HepG2 (cell line): ENCODE measurements at regions not wholly inside any gene's neighbourhood (a gene's known extent, or its start where the extent isn't known, plus 50 kb on each side); places are given as distances from the start of the nearest gene placed in this dataset.
"Not testable (repeated sequence)": the region's sequence is repeated elsewhere in the genome, so short reads cannot be mapped to it uniquely, and the experiment has no call there.

Experiments
- ATAC-seq: fragments of 200-7000 bp; cut with Tn5 transposase; 3 replicates; pipeline ENCODE4 v1.9.1; 2020; ENCODE audit warnings: mild to moderate bottlenecking, moderate library complexity
- BruUV-seq: library from RNA; stranded (reverse); fragments of 400-500 nt; replicated peaks from 2 replicates; lab custom pipeline; 2021; lab: Mats Ljungman, UMichigan
- CTCF ChIA-PET: fragments of 300-600 bp; formaldehyde crosslinking; extraction: SDS; loops from one replicate; lab custom pipeline; 2021; ENCODE audit warnings: low total read pairs, inconsistent platforms, low intra/inter-chr PET ratio; lab: Yijun Ruan, JAX
- POLR2A ChIA-PET: fragments of 350-600 bp; sonication (Branson Sonifier 250); formaldehyde crosslinking; loops from one replicate; lab custom pipeline; 2020; ENCODE audit warnings: antibody characterized with exemption, inconsistent platforms; lab: Yijun Ruan, JAX
- DNase-seq: peaks from one replicate; pipeline ENCODE4 v3.0.0-alpha.2; 2015; ENCODE audit warnings: low spot score
- FAIRE-seq: peaks from 3 replicates; lab custom pipeline; 2011; peaks lifted over from hg19 to GRCh38; lab: Jason Lieb, UNC
- H2AFZ ChIP-seq: one replicate; pipeline ENCODE4 v1.6.1; 2011; ENCODE audit warnings: low read length, inconsistent platforms
- H3K27ac ChIP-seq: fragments of 300-600 bp; 3 replicates; pipeline ENCODE4 v1.8.0; 2011; ENCODE audit warnings: mixed run types, mild to moderate bottlenecking, mixed read lengths, low read length, inconsistent platforms; ENCODE audit not compliant: insufficient read depth; ENCODE audit errors: extremely low read length
- H3K27me3 ChIP-seq, 2 experiments: fragments of 200-600 bp in 1 of 2; 2 replicates in 1 of 2; 3 replicates in 1 of 2; pipeline versions ENCODE4 v1.6.0 to v1.8.0; 2011; ENCODE audit warnings: low read length in 2 of 2, mild to moderate bottlenecking in 2 of 2, moderate library complexity in 2 of 2, inconsistent platforms in 1 of 2; ENCODE audit not compliant: insufficient read depth in 2 of 2, control insufficient read depth in 1 of 2
- H3K36me3 ChIP-seq, 2 experiments: fragments of 200-600 bp in 1 of 2; replicated peaks in 1 of 2; 2 replicates in 1 of 2; 3 replicates in 1 of 2; pipeline versions ENCODE4 v1.5.1 to v1.8.0; 2011; ENCODE audit warnings: low read length in 2 of 2, inconsistent platforms in 1 of 2; ENCODE audit not compliant: insufficient read depth in 2 of 2, control insufficient read depth in 1 of 2
- H3K4me1 ChIP-seq: 2 replicates; pipeline ENCODE4 v1.5.1; 2012; ENCODE audit warnings: low read length, inconsistent platforms; ENCODE audit not compliant: insufficient read depth
- H3K4me2 ChIP-seq: 2 replicates; pipeline ENCODE4 v1.6.0; 2011; ENCODE audit warnings: low read depth, low read length, inconsistent platforms
- H3K4me3 ChIP-seq, 3 experiments: fragments of 200-600 bp in 1 of 3; sonication (generic), shearing (Covaris generic) in 1 of 3; replicated peaks in 1 of 3; 2 replicates each; pipeline ENCODE4 v1.5.1; 2011 to 2016; ENCODE audit warnings: low read length in 3 of 3, inconsistent platforms in 2 of 3, low read depth in 2 of 3, mild to moderate bottlenecking in 2 of 3, control low read depth in 1 of 3, mixed read lengths in 1 of 3; ENCODE audit not compliant: insufficient read depth in 1 of 3
- H3K79me2 ChIP-seq: one replicate; pipeline ENCODE4 v1.6.1; 2011; ENCODE audit warnings: low read length, inconsistent platforms; ENCODE audit not compliant: insufficient read depth
- H3K9ac ChIP-seq: 2 replicates; pipeline ENCODE4 v1.6.0; 2011; ENCODE audit warnings: mild to moderate bottlenecking, low read depth, low read length, inconsistent platforms; ENCODE audit not compliant: insufficient read depth
- H3K9me3 ChIP-seq: 2 replicates; pipeline ENCODE4 v1.5.1; 2012; ENCODE audit warnings: mild to moderate bottlenecking, low read length
- H4K20me1 ChIP-seq: 2 replicates; pipeline ENCODE4 v1.6.0; 2011; ENCODE audit warnings: inconsistent platforms, mild to moderate bottlenecking, low read length, moderate library complexity; ENCODE audit not compliant: insufficient read depth
- ELF1 ChIP-seq: sonication (generic); formaldehyde crosslinking; IDR thresholded peaks from 2 replicates; pipeline ENCODE4 v1.4.0; 2020; ENCODE audit warnings: missing genetic modification reagents
- ELF3 ChIP-seq: IDR thresholded peaks from 2 replicates; pipeline ENCODE4 v1.6.1; 2016; ENCODE audit warnings: missing genetic modification reagents, missing compliant biosample characterization
- ERF ChIP-seq: IDR thresholded peaks from 2 replicates; pipeline ENCODE4 v1.6.1; 2018; ENCODE audit warnings: missing biosample characterization, missing genetic modification reagents
- FOXA3 ChIP-seq: IDR thresholded peaks from 2 replicates; pipeline ENCODE4 v1.6.1; 2016; ENCODE audit warnings: missing genetic modification reagents, missing compliant biosample characterization
- HDAC1 ChIP-seq: sonication (generic); formaldehyde crosslinking; IDR thresholded peaks from 2 replicates; pipeline ENCODE4 v1.5.1; 2020; ENCODE audit warnings: mild to moderate bottlenecking, missing genetic modification reagents
- HNF4G ChIP-seq, 2 experiments: sonication (generic) in 1 of 2; formaldehyde crosslinking in 1 of 2; IDR thresholded peaks; 2 replicates each; pipeline versions ENCODE4 v1.4.0 to v1.6.1; 2011 to 2020; ENCODE audit warnings: borderline replicate concordance in 2 of 2, low read depth in 2 of 2, mild to moderate bottlenecking in 2 of 2, low read length in 1 of 2, missing genetic modification reagents in 1 of 2, moderate library complexity in 1 of 2
- HOXA3 ChIP-seq: sonication (generic); formaldehyde crosslinking; IDR thresholded peaks from 2 replicates; pipeline ENCODE4 v1.5.0; 2020; ENCODE audit warnings: missing genetic modification reagents
- NFKBIZ ChIP-seq: IDR thresholded peaks from 2 replicates; pipeline ENCODE4 v1.6.1; 2018; ENCODE audit warnings: missing genetic modification reagents, missing compliant biosample characterization
- NRL ChIP-seq: sonication (generic); formaldehyde crosslinking; IDR thresholded peaks from 2 replicates; pipeline ENCODE4 v1.5.0; 2020; ENCODE audit warnings: missing genetic modification reagents, mild to moderate bottlenecking, moderate library complexity, borderline replicate concordance
- PAXIP1 ChIP-seq: sonication (generic); formaldehyde crosslinking; conservative IDR thresholded peaks from 2 replicates; pipeline ENCODE4 v1.4.0; 2020; ENCODE audit warnings: mild to moderate bottlenecking, missing genetic modification reagents, moderate library complexity
- RELA ChIP-seq: sonication (generic); formaldehyde crosslinking; IDR thresholded peaks from 2 replicates; pipeline ENCODE4 v1.4.0; 2020; ENCODE audit warnings: missing genetic modification reagents
- SAP130 ChIP-seq: IDR thresholded peaks from 2 replicates; pipeline ENCODE4 v1.6.1; 2016; ENCODE audit warnings: low read depth
- SRY ChIP-seq: sonication (generic); formaldehyde crosslinking; IDR thresholded peaks from 2 replicates; pipeline ENCODE4 v1.8.0; 2022; ENCODE audit warnings: mild to moderate bottlenecking, missing genetic modification reagents
- TEAD3 ChIP-seq: optimal IDR thresholded peaks from 2 replicates; pipeline ENCODE3; 2016; ENCODE audit warnings: borderline replicate concordance
- YY1 ChIP-seq: IDR thresholded peaks from 2 replicates; pipeline ENCODE4 v1.6.1; 2011; ENCODE audit warnings: low read length, low read depth, moderate library complexity, mild to moderate bottlenecking; ENCODE audit not compliant: insufficient read depth, insufficient replicate concordance
- ZFY ChIP-seq: sonication (generic); formaldehyde crosslinking; IDR thresholded peaks from 2 replicates; pipeline ENCODE4 v1.4.0; 2020; ENCODE audit warnings: missing genetic modification reagents
- ZNF281 ChIP-seq: sonication (generic); formaldehyde crosslinking; IDR thresholded peaks from 2 replicates; pipeline ENCODE4 v1.4.0; 2020; ENCODE audit warnings: missing genetic modification reagents, borderline replicate concordance
- ZNF781 ChIP-seq: sonication (generic); formaldehyde crosslinking; IDR thresholded peaks from 2 replicates; pipeline ENCODE4 v1.5.1; 2020; ENCODE audit warnings: borderline replicate concordance, mild to moderate bottlenecking, missing genetic modification reagents; ENCODE audit errors: not compliant biosample characterization
- WGBS: methylation state at CpG from one replicate; pipeline ENCODE4 v1.1.6; 2017; ENCODE audit warnings: low lambda C conversion rate; 5-methylcytosine and 5-hydroxymethylcytosine counted together
- in situ Hi-C: cut with HindIII; loops from 2 replicates; pipeline ENCODE4 v1.10.0; 2017; ENCODE audit warnings: low pct_unique_long_range_greater_than_20kb; ENCODE audit not compliant: extremely low pct_ligation_motif_present
- intact Hi-C: fragments of 100-400 bp; cut with micrococcal nuclease; formaldehyde crosslinking; loops from one replicate; pipeline ENCODE4 v1.10.0; 2022; ENCODE audit not compliant: unreplicated experiment

- H3K9me3 ChIP-seq; CTCF ChIA-PET; in situ Hi-C loops; H3K36me3 ChIP-seq; ATAC-seq; H3K27me3 ChIP-seq; H3K9ac ChIP-seq; H4K20me1 ChIP-seq; intact Hi-C loops; H2AFZ ChIP-seq; FAIRE-seq; H3K79me2 ChIP-seq; H3K27ac ChIP-seq; POLR2A ChIA-PET; BruUV-seq; TF ChIP-seq HNF4G (IDR thresholded peaks at IDR 0.05; ENCODE audit: borderline replicate concordance, low read depth, low read length): not testable (repeated sequence)
- peak overlapping the region in 1 of 3 experiments; percentile 42; a peak in 1 of 6 replicates for H3K4me3 ChIP-seq
- WGBS: 26% methylated on average over 9 of the region's 11 CpGs
- H3K4me1 ChIP-seq: peaks cover 16% of the 10 kb centered on the region
- H3K4me2 ChIP-seq: peak overlapping the region; percentile 48
- peak; percentile 41 for DNase-seq
- peak; percentile 97 for TF ChIP-seq ZNF281 (CRISPR knock-in tag)
- peak; percentile 33; the same call in 1 of the 2 replicates for TF ChIP-seq ZFY
- peak; percentile 25 for TF ChIP-seq TEAD3 (CRISPR knock-in tag)
- peak; percentile 96 for TF ChIP-seq RELA
- peak; percentile 33; the same call in 1 of the 2 replicates for TF ChIP-seq PAXIP1 (CRISPR knock-in tag)
- peak; percentile 44; the same call in 1 of the 2 replicates for TF ChIP-seq SRY (CRISPR knock-in tag)
- 0 out of 2 replicates have a peak, but pooled peaks have one; percentile 24 for TF ChIP-seq HNF4G (CRISPR knock-in tag; IDR thresholded peaks at IDR 0.05; ENCODE audit: borderline replicate concordance, low read depth)
- TF ChIP-seq YY1: peak; percentile 41
- TF ChIP-seq ERF (CRISPR knock-in tag): 0 out of 2 replicates have a peak, but pooled peaks have one; percentile 29
- TF ChIP-seq HOXA3: peak; percentile 51; the same call in 1 of the 2 replicates
- TF ChIP-seq NRL (CRISPR knock-in tag): 0 out of 2 replicates have a peak, but pooled peaks have one; percentile 68
- 0 out of 2 replicates have a peak, but pooled peaks have one; percentile 11 for TF ChIP-seq HDAC1 (CRISPR knock-in tag)
- TF ChIP-seq NFKBIZ (CRISPR knock-in tag): peak; percentile 96
- peak; percentile 17; the same call in 1 of the 2 replicates for TF ChIP-seq ELF1 (CRISPR knock-in tag)
- TF ChIP-seq SAP130 (CRISPR knock-in tag): peak; percentile 44; the same call in 1 of the 2 replicates
- peak; percentile 18 for TF ChIP-seq ZNF781 (CRISPR knock-in tag)
- 0 out of 2 replicates have a peak, but pooled peaks have one; percentile 25 for TF ChIP-seq ELF3 (CRISPR knock-in tag)
- TF ChIP-seq FOXA3 (CRISPR knock-in tag): peak; percentile 80
These were observed 61.5 kb upstream of the PRNP start for GRCh38 chr20:4624675-4625336.
